CD4-positive, alpha-beta T cell (primary cell): ENCODE measurements at regions not wholly inside any gene's neighbourhood (a gene's known extent, or its start where the extent isn't known, plus 50 kb on each side); places are given as distances from the start of the nearest gene placed in this dataset.

ENCODE experiments used
- ATAC-seq: fragments of 200-7000 bp; cut with Tn5 transposase; one replicate; pipeline ENCODE4 v1.10.0; 2022; ENCODE audit warnings: mild to moderate bottlenecking; ENCODE audit not compliant: poor library complexity
- CTCF ChIA-PET: fragments of 350-600 bp; sonication (Branson Sonifier 250); formaldehyde crosslinking; loops from one replicate; lab custom pipeline; 2021; ENCODE audit warnings: antibody characterized with exemption, inconsistent platforms; lab: Charles Lee
- POLR2A ChIA-PET: fragments of 350-600 bp; sonication (Branson Sonifier 250); formaldehyde crosslinking; loops from one replicate; lab custom pipeline; 2021; ENCODE audit warnings: antibody characterized with exemption, inconsistent platforms; lab: Charles Lee
- DNase-seq, 14 experiments: peaks; one replicate each; pipeline ENCODE4 v3.0.0-alpha.2; 2013 to 2020; ENCODE audit warnings: mixed read lengths in 2 of 14
- H3K27ac ChIP-seq, 2 donors: one replicate each; pipeline versions ENCODE4 v1.5.1 to v1.7.0; 2013; ENCODE audit warnings: low read length in 2 of 2, low read depth in 1 of 2, mild to moderate bottlenecking in 1 of 2
- H3K27me3 ChIP-seq, 2 experiments: 1 replicate in 1 of 2; 2 replicates in 1 of 2; pipeline versions ENCODE4 v1.6.1 to v1.7.0; 2013; ENCODE audit warnings: low read length in 2 of 2, control low read depth in 1 of 2, mild to moderate bottlenecking in 1 of 2, moderate library complexity in 1 of 2; ENCODE audit not compliant: insufficient read depth in 2 of 2, control insufficient read depth in 1 of 2
- H3K36me3 ChIP-seq: one replicate; pipeline ENCODE4 v1.6.1; 2013; ENCODE audit warnings: low read length, control low read depth; ENCODE audit not compliant: insufficient read depth
- H3K4me1 ChIP-seq: one replicate; pipeline ENCODE4 v1.6.1; 2013; ENCODE audit warnings: low read length, control low read depth; ENCODE audit not compliant: insufficient read depth
- H3K4me3 ChIP-seq: one replicate; pipeline ENCODE4 v1.5.1; 2013; ENCODE audit warnings: mild to moderate bottlenecking, low read length, moderate library complexity
- H3K9me3 ChIP-seq, 2 experiments: 1 replicate in 1 of 2; 2 replicates in 1 of 2; pipeline versions ENCODE4 v1.6.1 to v1.7.0; 2013; ENCODE audit warnings: low read length in 2 of 2, mild to moderate bottlenecking in 2 of 2, control low read depth in 1 of 2, moderate library complexity in 1 of 2; ENCODE audit not compliant: control insufficient read depth in 1 of 2, insufficient read depth in 1 of 2
- H3K27ac Mint-ChIP-seq: one replicate; pipeline ENCODE4 v1.8.0; 2020; ENCODE audit warnings: mixed read lengths
- H3K27me3 Mint-ChIP-seq: one replicate; pipeline ENCODE4 v1.8.0; 2021; ENCODE audit warnings: mixed read lengths
- H3K36me3 Mint-ChIP-seq: one replicate; pipeline ENCODE4 v1.8.0; 2021; ENCODE audit warnings: low read depth, mixed read lengths
- H3K4me1 Mint-ChIP-seq: one replicate; pipeline ENCODE4 v1.8.0; 2021; ENCODE audit warnings: low read depth, mixed read lengths
- H3K4me3 Mint-ChIP-seq: one replicate; pipeline ENCODE4 v1.8.0; 2020; ENCODE audit warnings: mild to moderate bottlenecking, mixed read lengths
- H3K9me3 Mint-ChIP-seq: one replicate; pipeline ENCODE4 v1.8.0; 2020; ENCODE audit warnings: mixed read lengths
- CTCF ChIP-seq: fragments of 200-600 bp; IDR thresholded peaks from one replicate; pipeline ENCODE4 v1.8.0; 2022; ENCODE audit warnings: antibody characterized with exemption, mild to moderate bottlenecking
- intact Hi-C, 2 experiments: fragments of 100-400 bp; cut with DNase I in 1 of 2; cut with micrococcal nuclease in 1 of 2; formaldehyde crosslinking; loops; one replicate each; pipeline versions ENCODE4 v1.15.1 to v1.9.0; 2023 to 2025; cut with DNase I, micrococcal nuclease

- no peak overlapping the region for H3K4me3 Mint-ChIP-seq
- H3K9me3 Mint-ChIP-seq = no peaks in the 10 kb centered on the region
- ChIA-PET CTCF (no interaction called here), POLR2A (no interaction called here)
- Histone ChIP-seq H3K36me3 (no peaks in the 10 kb centered on the region), H3K27me3 (peaks cover 7 to 13% of the 10 kb centered on the region in 2 experiments), H3K4me3 (no peak overlapping the region), H3K4me1 (no peaks in the 10 kb centered on the region), H3K9me3 (peaks cover 0 to 7% of the 10 kb centered on the region in 2 experiments), H3K27ac (no peak overlapping the region)
- intact Hi-C loops = no loop called here
- no peak overlapping the region for H3K27ac Mint-ChIP-seq
- TF ChIP-seq CTCF = no peak
- no peak for ATAC-seq
- no peaks in the 10 kb centered on the region for H3K4me1 Mint-ChIP-seq
- peaks cover 61% of the 10 kb centered on the region for H3K27me3 Mint-ChIP-seq
- DNase-seq = no peak
- no peaks in the 10 kb centered on the region for H3K36me3 Mint-ChIP-seq
Observed at GRCh38 chr6:1146500-1146899, 165.4 kb upstream of the FOXQ1 start.

- no peaks in the 10 kb centered on the region for H3K36me3 ChIP-seq
- TF ChIP-seq CTCF = no peak
- ATAC-seq (no peak), DNase-seq (no peak)
- peaks cover 7 to 13% of the 10 kb centered on the region in 2 experiments for H3K27me3 ChIP-seq
- H3K27ac ChIP-seq = no peak overlapping the region
- H3K9me3 ChIP-seq = peaks cover 0 to 7% of the 10 kb centered on the region in 2 experiments
- POLR2A ChIA-PET = no interaction called here
- Mint-ChIP-seq H3K36me3 (no peaks in the 10 kb centered on the region), H3K27ac (no peak overlapping the region), H3K4me3 (no peak overlapping the region), H3K4me1 (no peaks in the 10 kb centered on the region), H3K27me3 (peaks cover 54% of the 10 kb centered on the region), H3K9me3 (no peaks in the 10 kb centered on the region)
- no peak overlapping the region for H3K4me3 ChIP-seq
- H3K4me1 ChIP-seq = no peaks in the 10 kb centered on the region
- CTCF ChIA-PET = no interaction called here
- intact Hi-C loops = no loop called here
Observed at GRCh38 chr6:1145768-1146218, 166.1 kb upstream of the FOXQ1 start.

- ATAC-seq (no peak), DNase-seq (no peak)
- Histone ChIP-seq H3K36me3 (no peaks in the 10 kb centered on the region), H3K4me1 (no peaks in the 10 kb centered on the region), H3K4me3 (no peak overlapping the region), H3K9me3 (peaks cover 0 to 7% of the 10 kb centered on the region in 2 experiments), H3K27me3 (peaks cover 7 to 13% of the 10 kb centered on the region in 2 experiments), H3K27ac (no peak overlapping the region)
- H3K27me3 Mint-ChIP-seq = peaks cover 49% of the 10 kb centered on the region
- H3K4me1 Mint-ChIP-seq = no peaks in the 10 kb centered on the region
- TF ChIP-seq CTCF = no peak
- ChIA-PET POLR2A (no interaction called here), CTCF (no interaction called here)
- H3K27ac Mint-ChIP-seq = no peak overlapping the region
- no peaks in the 10 kb centered on the region for H3K9me3 Mint-ChIP-seq
- intact Hi-C loops = no loop called here
- H3K36me3 Mint-ChIP-seq = no peaks in the 10 kb centered on the region
- H3K4me3 Mint-ChIP-seq = no peak overlapping the region
Observed at GRCh38 chr6:1144842-1145767, 166.8 kb upstream of the FOXQ1 start.
